GM12873 (cell line): ENCODE measurements at regions not wholly inside any gene's neighbourhood (a gene's known extent, or its start where the extent isn't known, plus 50 kb on each side); places are given as distances from the start of the nearest gene placed in this dataset.

ENCODE experiments used
- TF ChIP-seq, protein P1 (sequence below): IDR thresholded peaks from 2 replicates; pipeline ENCODE4 v1.5.1; 2012; ENCODE audit warnings: low read depth, mild to moderate bottlenecking, moderate library complexity, low read length, control low read depth; ENCODE audit not compliant: insufficient read depth; ENCODE audit errors: missing control alignments

DNA sequence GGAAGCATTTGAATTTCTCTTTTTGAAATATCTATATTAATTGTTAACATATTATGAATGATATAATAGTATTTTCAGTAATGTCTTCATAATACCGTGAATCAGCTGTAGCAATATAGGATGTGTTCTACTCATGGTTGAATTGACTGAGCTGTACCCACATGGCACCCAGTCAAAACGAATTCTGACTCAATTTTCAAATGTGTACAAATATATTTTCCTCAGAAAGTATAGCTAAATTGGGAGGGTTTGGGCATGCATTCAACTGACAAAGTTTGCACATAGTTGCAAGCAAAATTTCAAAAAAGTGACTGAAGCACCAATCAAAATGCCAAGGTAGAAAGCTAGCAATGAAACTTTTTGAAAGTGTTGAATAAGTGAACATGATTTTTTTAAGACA is 188.9 kb downstream of the NAF1 start:
- TF ChIP-seq, protein P1, sequence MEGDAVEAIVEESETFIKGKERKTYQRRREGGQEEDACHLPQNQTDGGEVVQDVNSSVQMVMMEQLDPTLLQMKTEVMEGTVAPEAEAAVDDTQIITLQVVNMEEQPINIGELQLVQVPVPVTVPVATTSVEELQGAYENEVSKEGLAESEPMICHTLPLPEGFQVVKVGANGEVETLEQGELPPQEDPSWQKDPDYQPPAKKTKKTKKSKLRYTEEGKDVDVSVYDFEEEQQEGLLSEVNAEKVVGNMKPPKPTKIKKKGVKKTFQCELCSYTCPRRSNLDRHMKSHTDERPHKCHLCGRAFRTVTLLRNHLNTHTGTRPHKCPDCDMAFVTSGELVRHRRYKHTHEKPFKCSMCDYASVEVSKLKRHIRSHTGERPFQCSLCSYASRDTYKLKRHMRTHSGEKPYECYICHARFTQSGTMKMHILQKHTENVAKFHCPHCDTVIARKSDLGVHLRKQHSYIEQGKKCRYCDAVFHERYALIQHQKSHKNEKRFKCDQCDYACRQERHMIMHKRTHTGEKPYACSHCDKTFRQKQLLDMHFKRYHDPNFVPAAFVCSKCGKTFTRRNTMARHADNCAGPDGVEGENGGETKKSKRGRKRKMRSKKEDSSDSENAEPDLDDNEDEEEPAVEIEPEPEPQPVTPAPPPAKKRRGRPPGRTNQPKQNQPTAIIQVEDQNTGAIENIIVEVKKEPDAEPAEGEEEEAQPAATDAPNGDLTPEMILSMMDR = no peak

DNA sequence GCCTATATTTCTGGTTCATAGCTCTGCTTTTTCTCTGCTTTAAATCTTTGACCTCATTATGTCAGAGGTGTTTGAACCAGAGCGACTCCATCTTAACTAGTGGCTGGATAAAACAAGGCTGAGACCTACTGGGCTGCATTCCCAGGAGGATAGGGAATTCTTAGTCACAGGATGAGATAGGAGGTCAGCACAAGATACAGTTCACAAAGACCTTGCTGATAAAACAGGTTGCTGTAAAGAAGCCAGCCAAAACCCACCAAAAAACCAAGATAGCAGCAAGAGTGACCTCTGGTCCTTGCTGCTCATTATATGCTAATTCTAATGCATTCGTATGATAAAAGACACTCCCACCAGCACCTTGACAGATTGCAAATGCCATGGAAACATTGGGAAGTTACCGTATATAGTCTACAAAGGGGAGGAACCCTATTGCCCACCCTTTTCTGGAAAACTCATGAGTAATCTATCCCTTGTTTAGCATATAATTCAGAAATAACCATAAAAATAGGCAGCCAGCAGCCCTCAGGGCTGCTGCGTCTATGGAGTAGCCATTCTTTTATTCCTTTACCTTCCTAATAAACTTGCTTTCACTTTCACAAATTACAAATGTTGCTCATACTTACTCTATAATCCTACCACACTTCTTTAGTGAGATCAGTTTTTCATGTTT is 193.9 kb downstream of the NAF1 start:
- TF ChIP-seq, protein P1 = no peak

DNA sequence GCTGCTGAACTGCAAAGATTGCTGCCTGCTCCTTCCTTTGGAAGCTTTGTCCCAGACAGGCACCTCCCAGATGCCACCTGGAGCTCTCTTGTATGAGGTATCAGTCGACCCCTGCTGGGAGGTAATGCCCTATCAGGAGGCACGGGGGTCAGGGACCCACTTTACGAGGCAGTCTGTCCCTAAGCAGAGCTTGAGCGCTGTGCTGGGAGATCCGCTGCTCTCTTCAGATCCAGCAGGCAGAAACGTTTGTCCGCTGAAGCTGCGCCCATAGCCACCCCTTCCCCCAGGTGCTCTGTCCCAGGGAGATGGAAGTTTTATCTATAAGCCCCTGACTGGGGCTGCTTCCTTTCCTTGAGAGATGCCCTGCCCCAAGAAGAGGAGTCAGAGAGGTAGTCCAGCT is 197.5 kb downstream of the NAF1 start:
- TF ChIP-seq, protein P1 = no peak

DNA sequence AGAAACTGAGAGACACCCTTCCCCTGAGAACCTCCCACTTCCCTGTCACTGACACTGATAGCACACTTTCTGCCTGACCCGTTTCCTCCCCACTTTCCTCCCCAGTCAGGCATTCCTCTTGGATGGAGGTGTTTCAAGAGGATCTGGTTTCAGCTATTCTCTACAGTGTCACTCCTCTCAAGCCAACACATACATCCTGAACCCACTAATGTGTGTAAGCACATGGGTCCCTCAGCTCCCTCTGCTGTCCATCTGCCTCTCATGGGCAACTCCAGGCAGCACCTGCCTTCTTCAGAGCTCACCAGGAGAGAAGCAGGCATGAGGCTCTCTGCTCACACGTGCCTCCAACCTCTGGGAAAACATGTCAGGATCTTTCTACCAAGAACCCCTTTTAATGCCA is 207.6 kb downstream of the NAF1 start:
- TF ChIP-seq, protein P1 = peak; percentile 32

DNA sequence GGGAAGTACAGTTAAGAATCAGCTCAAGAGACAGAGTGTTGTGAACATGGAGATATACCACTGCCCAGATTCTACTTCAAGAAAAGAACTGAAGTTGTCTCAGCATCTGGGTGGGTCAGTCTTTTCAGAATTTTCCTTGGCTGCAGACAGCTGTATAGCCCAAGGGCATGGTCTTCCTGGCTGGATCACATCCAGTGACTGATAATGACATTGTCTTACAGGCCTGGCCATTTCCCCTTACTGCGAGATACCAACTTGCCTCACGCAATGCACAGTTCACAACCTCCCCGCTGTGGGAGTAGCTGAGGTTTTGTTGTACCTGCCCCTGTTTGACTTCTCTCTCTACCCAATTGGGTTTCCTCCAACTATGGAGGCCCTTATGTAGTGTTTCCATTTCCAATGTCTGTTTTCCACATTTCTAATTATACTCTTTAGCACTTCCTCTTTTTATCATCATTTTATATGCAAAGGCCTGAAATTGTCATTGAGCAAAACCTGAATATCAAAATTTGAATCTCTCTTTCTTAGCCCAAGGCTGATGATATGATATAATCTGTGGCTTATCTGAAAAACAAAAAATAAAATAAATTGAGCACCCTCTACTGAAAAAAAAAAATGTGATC is 209.1 kb downstream of the NAF1 start:
- TF ChIP-seq, protein P1 = no peak

DNA sequence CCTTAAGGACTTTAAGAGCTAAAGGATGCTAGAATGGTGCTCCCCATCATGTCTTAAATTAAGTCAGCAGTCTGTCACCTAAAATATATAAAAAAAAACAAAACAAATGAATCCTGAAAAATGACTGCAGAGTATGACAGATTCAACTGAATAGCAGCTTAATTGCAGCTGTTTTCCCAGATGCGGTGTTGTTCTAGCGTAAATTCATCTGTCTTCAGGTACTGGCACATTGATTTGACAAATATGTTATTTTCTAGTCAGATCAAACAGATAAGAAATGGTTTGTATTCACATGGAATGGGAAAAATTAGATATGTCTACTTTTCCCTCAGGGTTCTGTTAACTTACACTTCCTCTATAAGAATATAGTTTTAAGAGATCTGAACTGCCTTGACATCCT is 211.7 kb downstream of the NAF1 start:
- TF ChIP-seq, protein P1 = no peak

DNA sequence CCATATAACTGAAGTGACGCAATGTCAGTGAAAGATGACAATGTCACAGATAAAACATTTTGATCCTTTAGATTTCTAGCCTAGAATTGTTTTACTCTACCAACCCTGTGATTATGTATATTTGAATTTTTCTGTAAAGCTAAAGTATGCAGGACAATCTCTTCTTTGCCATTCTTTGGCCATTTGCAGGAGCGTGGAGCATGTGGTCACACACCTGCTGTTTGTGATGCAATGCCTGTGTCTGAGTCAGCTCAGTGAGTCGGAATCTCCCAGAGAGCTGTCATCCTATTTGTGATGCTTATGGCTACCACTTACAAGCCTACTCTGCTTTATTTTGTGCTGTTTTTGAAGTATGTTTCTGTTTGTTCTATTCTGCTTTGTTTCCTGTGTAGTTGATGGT is 214.5 kb downstream of the NAF1 start:
- TF ChIP-seq, protein P1 = no peak
